Epidermal melanocyte (primary cell): ENCODE measurements at regions not wholly inside any gene's neighbourhood (a gene's known extent, or its start where the extent isn't known, plus 50 kb on each side); places are given as distances from the start of the nearest gene placed in this dataset.

Experiments
- DNase-seq: peaks from one replicate; pipeline ENCODE4 v3.0.0; 2011; ENCODE audit warnings: low spot score; ENCODE audit not compliant: insufficient read length

GRCh38 chr18:29171892-29172755 lies 995.2 kb upstream of the CDH2 start:
- DNase-seq = no peak

GRCh38 chr18:29169599-29169998 lies 992.7 kb upstream of the CDH2 start:
- no peak for DNase-seq

DNA sequence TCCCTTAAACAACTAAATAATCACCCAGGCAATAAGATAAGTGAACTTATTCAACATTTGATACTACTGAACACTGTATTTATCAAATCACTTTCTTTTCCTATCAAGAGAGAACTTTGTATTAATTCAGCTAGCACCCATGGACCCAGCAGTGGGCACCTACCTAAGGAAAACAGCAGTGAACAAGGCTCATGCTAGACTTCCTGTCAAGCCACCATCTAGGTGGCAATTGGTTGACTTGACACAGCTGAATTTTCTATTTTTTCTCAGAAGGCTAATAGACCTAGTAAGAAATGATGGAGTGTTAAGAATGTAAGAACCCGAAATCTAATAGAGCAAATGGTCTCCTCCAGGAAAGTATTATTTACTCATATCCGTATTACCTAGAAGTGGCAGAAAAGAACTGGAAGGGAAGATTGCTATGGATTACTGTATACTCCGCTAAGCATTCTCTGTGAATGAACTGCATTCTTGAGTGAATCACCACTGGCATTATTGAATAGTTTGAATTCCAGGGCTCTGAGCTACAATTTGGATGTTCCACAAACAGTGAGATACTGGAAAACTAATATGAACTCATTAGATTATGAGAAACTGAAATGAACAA lies 988.2 kb upstream of the CDH2 start:
- DNase-seq = peak; percentile 26

- DNase-seq = peak; percentile 32
Measured at GRCh38 chr18:29164020-29164706, 987.2 kb upstream of the CDH2 start.

GRCh38 chr18:29163596-29163995 lies 986.7 kb upstream of the CDH2 start:
- DNase-seq = no peak

- no peak for DNase-seq
Measured at GRCh38 chr18:29161429-29161828, 984.5 kb upstream of the CDH2 start.

DNA sequence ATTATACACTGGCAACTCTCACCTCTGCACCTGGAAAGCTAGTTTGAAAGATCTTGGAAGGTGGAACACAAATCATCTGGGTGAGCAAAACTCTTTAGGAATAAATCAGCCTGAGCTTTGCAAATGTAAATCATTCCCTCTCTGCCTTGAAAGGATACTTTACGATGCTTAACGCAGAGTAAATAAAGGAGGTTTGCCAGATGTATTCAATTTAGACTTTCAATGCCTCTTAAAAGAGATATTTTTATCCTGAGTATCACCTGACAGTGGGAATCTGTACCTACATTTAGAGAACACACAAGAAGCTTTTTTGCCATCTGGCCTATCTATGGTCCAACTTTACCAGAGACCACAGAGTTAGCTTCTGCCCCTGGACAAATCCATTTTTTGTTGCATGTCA lies 983.2 kb upstream of the CDH2 start:
- no peak for DNase-seq

GRCh38 chr18:29157905-29158304 lies 981.0 kb upstream of the CDH2 start:
- DNase-seq = no peak

- no peak for DNase-seq
Measured at GRCh38 chr18:29157057-29157780, 980.3 kb upstream of the CDH2 start.

- DNase-seq = no peak
Measured at GRCh38 chr18:29156531-29156930, 979.6 kb upstream of the CDH2 start.

DNA sequence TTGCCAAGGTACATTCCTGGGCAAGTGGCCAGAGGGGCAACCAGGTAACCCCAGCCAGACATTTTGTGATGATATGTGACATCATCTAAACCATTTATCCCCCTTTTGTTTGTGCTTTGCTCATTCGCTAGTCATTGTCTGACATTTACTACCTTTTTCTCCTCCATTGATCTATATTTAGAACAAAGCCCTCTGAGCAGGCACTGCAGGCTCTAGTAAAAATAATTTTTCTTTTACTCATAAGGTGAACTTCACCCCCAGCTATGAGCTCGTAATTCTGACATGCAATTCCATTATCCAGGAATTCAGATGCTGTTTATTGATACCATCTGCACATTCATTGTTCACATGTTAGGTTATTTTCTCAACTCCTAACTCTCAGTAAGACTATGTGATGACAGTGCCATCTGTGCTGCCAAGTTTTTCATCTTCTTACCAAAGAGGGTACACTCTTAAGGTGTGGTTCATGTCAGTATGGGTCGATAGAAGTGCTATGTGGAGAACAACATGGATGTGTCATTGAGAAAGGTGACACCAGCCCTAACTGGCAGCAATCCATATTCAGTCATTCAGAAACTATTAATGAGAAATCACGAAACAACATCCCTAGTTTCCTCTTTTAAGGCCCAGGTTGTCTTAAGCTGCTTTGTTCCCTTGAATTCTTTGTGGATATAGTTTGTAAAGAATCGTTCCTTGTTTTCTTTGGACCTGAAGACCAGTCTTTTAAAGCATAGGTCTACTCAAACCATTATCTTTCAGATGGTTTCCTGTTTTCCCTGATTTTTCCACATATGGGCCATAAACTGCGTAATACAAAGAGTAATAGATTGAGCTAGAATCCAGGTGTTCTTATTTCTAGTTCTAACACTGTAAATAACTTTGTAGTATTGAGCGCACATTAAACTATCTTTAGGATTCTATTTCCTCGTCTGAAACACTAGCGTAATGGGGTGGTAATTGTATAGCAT lies 978.1 kb upstream of the CDH2 start:
- peak; percentile 23 for DNase-seq

DNA sequence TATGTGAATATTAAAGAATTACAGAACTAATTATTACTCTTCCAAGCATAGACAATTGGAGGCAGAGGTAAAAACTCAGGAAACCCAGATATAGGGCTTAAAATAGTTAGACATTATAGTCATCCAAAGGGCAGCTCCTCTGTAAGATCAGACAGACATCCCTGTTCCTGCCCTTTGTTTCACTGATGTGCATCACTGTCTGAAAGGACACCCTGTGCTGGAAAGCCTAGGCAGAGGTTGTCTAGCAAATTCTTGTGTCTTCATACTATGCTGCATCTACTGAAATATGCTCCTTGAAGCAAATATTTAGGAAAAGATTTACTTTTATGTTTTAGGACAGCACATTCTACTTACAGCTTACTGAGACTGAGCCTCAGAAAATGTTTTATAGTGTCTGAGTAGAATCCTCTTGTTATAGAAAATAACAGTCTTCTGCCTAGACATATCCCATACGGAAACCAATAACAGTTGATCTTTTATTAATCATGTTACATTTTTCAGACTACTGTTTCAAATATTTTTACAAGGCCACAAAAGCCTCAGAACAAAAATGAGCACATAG lies 977.3 kb upstream of the CDH2 start:
- no peak for DNase-seq

DNA sequence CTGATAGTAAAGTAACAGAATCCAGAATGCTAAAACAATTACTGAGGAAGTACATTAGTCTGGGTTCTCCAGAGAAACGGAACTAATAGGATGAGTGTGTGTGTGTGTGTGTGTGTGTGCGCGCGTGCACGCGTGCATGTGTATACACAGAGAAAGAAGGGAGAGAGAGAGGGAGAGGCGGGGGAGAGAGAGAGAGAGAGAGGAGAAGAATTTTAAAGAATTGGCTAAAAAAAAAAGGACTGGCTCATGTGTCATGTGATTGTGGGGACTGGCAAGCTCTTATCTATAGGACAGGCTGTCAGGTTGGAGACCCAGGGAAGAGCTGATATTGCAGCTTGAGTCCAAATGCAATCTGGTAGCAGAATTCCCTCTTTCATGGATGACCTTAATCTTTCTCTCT lies 976.2 kb upstream of the CDH2 start:
- DNase-seq = no peak

DNA sequence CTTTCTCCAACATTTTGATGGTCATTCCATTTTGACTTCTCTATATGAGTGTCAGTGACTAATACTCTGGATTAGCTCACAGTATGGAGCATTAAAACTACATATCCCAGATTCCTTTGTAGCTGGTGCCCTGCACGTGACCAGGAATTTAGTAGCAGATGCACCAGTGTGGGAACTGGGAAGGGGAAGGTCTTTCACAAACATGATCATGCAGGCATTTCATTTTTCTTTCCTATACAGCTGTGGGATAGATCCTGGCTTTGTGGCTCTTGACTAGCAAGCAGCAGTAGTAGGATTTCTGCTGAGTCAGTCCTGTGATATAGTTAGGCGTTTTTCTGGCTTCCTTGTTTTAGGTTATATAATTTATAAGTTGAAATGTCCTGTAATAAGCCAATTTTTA lies 971.0 kb upstream of the CDH2 start:
- no peak for DNase-seq

- DNase-seq = no peak
Measured at GRCh38 chr18:29146068-29146467, 969.1 kb upstream of the CDH2 start.

DNA sequence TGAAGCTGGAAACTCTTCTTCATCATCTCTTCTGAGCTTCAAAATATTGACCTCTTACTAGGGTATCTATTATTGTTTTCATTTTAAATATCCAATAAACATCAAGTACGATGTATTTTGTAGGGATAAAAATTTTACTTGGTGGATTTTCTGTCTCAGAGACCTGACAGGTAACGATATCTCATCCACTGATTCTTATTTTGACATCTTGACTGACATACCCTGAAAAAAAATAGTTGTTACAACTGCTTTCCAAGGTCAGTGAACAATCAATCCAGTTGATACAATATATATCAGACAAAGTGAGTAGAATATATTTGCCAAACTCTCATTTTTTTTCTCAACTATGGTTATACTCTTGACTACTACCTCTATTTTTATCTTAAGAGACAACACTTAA lies 963.7 kb upstream of the CDH2 start:
- DNase-seq = no peak

DNA sequence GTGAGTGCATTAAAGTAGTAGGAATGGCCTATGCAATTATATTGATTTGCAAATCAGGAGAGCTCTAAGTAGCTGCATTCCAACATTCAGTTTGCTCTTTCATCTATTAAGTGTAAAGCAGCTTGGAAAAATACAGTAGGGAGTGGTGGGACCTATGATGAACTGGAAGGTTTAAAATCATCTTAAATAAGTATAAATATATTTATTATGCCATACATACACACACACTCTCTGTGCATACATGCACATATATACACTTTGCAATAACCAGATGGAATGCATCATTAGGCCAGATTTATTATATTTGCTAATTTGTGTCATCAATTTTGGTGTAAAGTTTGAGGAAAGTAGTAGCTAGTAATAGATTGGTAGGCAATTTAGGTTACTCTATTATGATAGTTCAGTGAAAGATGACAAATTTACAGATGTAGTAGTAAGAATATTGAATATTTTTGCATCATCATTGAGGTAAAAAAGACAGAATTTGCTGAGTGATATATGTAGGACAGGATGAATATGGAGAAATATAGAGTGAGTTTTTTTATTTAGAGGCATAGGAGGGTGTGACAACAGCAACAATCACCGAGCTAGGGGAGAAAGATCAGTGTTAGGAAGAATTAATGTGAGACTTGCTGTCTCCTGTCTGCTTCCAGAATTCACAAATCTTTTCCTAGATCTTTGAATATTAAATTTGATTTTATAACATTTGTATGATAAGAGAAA lies 961.0 kb upstream of the CDH2 start:
- no peak for DNase-seq

DNA sequence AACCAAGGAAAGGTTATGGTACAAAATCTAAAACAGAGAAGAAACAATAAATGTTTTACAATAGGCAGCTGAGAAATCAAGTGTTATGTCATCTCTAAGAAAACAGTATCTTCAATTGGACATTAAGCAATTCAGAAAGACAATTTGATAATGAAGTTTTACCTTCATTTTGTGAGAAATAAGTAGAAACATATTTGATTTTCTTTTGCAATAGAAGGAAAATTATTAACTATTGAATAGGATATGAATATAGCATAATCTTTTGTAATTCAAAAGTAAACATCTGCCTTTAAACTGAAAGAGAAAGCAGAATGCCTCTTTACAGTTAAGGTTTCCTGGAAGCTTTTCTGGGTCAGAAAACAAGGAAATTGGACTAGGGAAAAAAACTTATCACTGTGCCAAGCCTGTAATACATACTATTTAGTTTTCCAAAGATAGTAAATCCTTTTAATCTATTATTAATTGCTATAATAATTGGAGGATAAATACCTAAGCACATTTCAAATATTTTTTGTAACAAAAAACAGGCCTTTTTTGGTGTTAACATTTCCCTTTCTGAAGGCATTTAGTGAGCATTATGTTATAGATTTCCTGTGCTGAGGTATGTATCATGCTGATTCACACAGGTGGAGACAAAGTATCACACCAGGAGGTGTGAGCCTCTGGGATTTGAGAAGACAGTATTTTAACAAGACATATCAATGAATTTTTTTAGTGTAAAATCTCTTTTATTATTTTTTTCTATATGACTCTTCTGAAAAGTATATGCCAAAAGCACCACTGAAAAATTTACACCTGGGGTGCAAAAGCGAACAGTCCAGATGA lies 947.0 kb upstream of the CDH2 start:
- no peak for DNase-seq

DNA sequence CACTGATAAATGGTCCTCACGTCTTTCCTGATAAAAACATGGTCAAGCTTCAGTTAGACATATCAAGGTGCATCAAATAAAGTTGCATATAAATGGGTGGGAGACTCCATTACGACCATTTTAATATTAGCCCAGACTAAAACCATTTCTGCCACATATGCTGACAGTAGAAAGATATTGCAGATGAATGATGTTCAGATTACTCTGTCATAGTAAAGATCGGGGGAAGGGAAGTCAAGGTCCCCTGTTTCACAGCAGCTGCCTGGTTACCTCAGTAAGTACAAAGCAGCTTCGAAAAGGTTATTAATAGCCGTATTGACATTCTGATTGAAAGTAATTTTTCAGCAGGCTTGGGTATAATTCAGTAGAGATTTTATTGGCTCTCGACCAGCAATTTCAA lies 927.7 kb upstream of the CDH2 start:
- no peak for DNase-seq
